Epithelial cell of proximal tubule (primary cell): ENCODE measurements at regions not wholly inside any gene's neighbourhood (a gene's known extent, or its start where the extent isn't known, plus 50 kb on each side); places are given as distances from the start of the nearest gene placed in this dataset.

ENCODE experiments used
- DNase-seq: peaks from one replicate; pipeline ENCODE4 v3.0.0-alpha.2; 2011; ENCODE audit warnings: low read depth
- H3K4me3 ChIP-seq: 2 replicates; pipeline ENCODE4 v1.5.1; 2011; ENCODE audit warnings: low read depth, mild to moderate bottlenecking, low read length
- CTCF ChIP-seq: conservative IDR thresholded peaks from 2 replicates; pipeline ENCODE4 v1.5.1; 2012; ENCODE audit warnings: low read depth, mild to moderate bottlenecking, low read length

DNA sequence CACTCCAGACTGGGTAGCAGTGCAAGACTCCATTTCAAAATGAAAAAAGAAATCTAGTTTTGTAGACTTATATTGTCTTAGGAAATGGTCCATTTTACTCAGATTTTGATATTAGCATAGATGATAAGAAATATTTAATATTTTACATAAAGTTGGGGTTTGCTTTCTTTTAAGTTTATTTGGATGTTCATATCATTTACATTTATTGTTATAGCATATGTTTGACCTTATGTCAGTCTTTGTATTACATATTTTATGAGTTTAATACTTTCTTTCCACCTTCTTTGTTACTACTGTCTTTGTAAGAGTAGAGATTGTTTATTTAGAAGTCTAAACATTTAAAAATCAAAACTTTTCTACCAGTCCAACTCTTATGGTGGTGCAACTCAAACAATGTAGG lies 162.7 kb upstream of the OTX2 start:
- DNase-seq = no peak
- no peak overlapping the region for H3K4me3 ChIP-seq
- TF ChIP-seq CTCF = no peak

DNA sequence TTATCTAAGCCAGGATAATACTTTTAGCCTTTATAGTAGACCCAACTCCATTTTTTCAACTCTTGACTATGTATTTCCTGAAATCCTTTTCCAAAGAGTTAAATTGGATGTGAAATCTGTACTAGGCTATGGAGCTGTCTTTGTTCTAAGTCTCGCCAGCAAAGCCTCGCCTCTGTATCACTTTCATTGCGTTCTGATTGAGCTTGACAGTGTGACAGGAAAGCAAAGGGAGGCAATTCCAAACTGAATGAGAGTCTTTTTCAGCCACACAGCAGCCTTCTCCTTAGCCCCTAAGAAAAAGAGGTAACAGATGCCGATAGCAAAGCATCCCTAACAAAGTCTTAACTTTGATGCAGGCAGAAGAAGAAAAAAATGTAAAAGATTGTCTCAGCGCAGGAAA lies 154.6 kb upstream of the OTX2 start:
- TF ChIP-seq CTCF = no peak
- H3K4me3 ChIP-seq = no peak overlapping the region
- no peak for DNase-seq

DNA sequence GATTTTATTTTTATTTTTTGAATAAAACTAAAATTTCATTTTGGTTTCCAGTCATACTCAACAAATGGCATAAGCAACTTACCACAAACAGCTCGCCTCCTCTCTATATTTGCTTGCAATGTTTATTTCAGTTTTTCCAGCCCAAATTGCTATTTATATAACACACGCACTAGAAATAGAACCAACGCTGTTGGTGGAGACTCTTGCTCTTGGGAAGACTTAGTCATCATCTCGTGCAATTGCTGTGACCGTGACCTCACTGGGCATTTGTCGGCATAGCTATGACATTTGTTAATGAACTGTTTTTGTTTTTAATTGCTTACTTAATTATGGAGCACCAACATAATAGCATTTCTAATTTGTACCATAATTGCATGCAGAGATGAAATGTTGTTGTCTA lies 153.1 kb upstream of the OTX2 start:
- no peak for DNase-seq
- H3K4me3 ChIP-seq = no peak overlapping the region
- no peak for TF ChIP-seq CTCF

DNA sequence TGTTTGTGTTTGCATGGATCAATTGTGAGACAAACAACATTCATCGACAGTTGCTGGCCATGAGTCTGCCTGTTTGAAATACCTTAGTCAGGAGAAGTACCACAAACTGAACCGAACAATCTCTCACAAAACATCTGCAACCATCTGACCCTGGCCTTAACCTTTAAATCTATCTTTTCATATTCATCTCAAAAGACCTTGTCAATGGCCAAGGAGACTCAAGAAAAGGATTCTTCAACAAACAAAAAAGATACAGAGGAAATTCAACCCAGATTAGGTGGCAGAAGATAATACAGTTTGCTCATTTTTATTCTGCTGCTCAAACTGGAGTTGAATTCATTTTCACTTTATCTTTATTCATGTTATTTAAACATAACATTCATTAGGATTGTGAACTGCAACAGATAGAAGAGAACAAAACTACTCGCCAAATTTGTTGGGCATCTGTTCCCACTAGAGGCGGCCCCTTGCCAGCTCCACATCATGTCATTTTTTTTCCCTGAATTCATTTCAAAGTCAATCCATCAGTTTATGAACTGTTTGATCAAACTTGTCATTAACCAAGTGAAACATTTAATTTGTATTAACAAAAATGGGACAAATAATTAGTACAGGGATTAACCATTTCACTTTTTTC lies 152.3 kb upstream of the OTX2 start:
- TF ChIP-seq CTCF = no peak
- H3K4me3 ChIP-seq = no peak overlapping the region
- DNase-seq = no peak

- no peak overlapping the region for H3K4me3 ChIP-seq
- DNase-seq = no peak
- TF ChIP-seq CTCF = no peak
These were observed 149.6 kb upstream of the OTX2 start for GRCh38 chr14:56959869-56960268.

- no peak for DNase-seq
- H3K4me3 ChIP-seq = no peak overlapping the region
- no peak for TF ChIP-seq CTCF
These were observed 148.8 kb upstream of the OTX2 start for GRCh38 chr14:56959121-56959520.

DNA sequence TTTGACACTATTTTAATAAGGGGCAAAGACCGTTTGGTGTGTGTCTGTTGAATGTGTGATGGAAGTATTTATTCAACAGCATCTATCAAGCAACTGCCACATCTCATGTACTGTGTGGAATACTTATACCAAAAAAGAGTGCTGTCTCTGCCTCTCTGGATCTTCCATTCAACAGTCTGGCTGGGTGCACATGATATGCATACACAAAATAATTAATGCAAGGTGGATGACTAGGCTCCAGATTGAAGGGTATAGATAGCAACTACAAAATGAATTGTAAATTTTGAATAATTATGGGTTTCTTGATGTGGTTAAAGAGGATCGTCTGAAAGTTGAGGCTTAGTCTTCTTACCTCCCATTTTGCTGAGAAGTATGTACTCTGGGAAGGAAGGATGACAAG lies 145.9 kb upstream of the OTX2 start:
- H3K4me3 ChIP-seq = no peak overlapping the region
- TF ChIP-seq CTCF = no peak
- DNase-seq = no peak
